Stimulated activated CD8-positive, alpha-beta memory T cell treated with anti-CD3 and anti-CD28 coated beads, Interleukin-2, amount 100 ng/mL, for 48 hours (primary cell): ENCODE measurements at regions not wholly inside any gene's neighbourhood (a gene's known extent, or its start where the extent isn't known, plus 50 kb on each side); places are given as distances from the start of the nearest gene placed in this dataset.
"Not testable (repeated sequence)": the region's sequence is repeated elsewhere in the genome, so short reads cannot be mapped to it uniquely, and the experiment has no call there.

ENCODE experiments used
- DNase-seq, 2 donors: peaks; one replicate each; pipeline ENCODE4 v3.0.0-alpha.2; 2020; ENCODE audit warnings: low read depth in 2 of 2

DNA sequence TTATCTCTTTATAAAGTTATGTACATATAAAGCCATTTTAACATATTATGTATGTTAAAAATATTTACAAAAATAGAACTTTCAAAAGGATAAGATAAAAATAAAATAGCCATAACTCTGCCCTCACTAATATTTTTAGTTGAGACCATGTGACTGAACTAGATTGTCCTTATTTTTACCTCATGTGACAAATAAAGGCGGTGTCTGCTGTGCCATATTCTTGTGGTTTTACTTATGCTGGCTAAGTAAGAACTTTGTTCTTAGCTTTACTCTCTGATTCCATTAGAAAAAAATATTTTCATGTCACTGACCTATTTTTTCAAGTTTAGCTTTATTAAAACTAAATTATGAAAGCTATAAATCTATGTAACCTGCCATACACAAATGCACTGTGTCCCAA is 135.6 kb upstream of the TSC22D1 start:
- DNase-seq, result no peak

DNA sequence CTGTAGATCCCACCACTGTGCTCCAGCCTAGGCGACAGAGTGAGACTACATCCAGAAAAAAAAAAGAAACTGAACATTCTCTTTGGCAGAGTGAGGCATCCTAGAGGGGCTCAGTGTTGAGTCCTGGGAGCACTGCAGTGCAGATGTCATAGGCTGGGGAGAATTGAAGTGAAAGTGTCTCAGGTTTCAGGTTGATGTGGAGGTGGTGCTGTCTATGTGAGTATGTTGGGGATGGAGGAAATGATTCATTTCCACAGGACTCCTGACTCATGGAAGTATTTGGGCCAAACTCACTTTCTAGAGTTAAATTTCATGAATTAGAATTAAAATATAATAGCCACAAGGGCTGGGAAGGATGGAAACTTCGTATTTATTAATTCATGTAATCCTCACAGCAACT is 134.4 kb upstream of the TSC22D1 start:
- DNase-seq, result peak in 1 of 2 donors; percentile 4

DNA sequence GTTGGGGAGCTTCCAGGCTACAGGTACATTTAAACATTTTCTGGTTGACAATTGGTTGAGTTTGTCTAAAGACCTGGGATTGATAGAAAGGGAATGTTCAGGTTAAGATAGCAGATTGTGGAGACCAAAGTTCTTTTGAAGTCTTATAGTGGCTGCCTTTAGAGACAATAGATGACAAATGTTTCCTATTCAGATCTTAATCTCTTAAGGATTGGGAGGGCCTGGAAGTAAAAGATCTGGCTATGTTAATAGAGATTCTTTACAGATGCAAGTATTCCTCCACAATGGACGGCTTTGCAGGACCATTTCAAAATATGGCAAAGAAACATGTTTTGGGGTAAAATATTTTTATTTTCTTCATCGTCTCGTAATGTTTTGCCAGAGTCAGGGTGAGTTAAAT is 128.7 kb upstream of the TSC22D1 start:
- not testable (repeated sequence) for DNase-seq

DNA sequence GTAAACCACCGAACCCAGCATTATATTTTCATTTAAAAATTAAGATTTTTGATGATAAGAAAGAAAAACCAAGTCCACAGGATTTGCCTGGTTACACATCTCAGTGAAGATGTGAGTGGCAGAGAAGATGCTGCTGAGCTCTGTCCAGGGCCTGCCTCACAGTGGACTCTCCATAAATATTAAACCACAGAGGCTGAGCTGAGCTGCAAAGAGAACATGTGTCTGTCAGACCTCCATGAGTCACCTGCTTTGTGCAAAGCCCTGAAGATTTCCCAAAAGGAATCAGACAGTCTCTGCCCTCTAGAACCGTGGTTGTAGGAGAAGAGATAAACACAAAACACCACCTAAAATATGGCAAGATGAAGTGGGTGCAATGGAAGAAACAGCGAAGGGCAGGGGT is 127.2 kb upstream of the TSC22D1 start:
- no peak for DNase-seq

DNA sequence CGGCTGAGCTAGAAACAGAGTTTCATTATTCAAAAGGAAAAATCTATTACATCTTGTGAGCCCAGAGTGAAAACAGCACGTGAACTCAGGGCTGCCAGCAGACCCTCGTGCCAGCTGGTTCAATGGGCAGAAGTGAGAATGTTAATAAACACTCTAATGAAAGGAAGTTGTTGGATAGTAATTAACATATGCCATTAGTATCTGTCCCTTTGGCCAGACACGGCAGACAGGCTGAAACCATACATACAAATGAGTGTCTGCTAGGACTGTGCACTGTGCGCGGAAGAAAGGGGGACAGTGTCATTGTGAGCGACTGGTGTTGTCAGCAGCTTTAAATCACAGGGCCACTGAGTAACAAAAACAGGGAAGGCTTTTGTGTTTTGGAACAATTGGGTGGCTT is 121.9 kb upstream of the TSC22D1 start:
- no peak for DNase-seq

DNA sequence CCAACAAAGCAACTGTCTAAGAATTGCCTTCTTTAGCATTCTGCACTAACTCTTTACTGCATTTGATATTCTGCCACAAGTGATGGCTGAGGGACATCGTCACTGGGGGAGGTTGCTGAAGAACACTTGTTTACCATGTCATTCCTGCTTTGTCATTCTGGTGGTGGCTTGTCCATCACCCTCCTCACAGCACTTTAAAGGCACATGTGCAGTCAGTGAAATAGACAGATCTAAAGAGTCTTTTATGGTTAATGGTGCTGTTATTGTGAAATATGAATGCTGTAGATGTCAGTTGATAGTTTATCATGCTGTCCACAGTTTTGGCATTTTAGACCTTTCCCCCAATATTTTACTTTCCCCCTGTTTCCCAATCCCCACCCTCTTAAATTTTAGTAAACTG is 120.9 kb upstream of the TSC22D1 start:
- DNase-seq, result no peak

DNA sequence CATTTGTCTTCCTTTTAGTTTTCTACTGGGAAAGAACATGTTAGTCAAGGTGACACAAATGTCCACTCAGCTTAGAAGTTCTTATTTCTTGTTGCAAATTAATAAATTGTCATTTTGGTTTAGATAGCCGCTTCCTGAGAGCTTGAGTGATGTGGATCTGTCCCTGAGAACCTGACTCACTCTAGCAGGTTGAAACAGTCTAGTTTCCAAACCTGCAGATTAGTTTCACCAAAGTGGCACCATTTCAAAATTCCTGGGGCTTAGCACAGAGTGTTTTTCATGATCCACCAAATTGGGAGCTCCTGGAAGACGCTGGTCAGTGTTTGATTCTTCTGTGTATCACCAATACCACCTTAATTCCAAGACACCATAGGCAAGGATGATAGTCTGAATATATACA is 119.4 kb upstream of the TSC22D1 start:
- no peak for DNase-seq

DNA sequence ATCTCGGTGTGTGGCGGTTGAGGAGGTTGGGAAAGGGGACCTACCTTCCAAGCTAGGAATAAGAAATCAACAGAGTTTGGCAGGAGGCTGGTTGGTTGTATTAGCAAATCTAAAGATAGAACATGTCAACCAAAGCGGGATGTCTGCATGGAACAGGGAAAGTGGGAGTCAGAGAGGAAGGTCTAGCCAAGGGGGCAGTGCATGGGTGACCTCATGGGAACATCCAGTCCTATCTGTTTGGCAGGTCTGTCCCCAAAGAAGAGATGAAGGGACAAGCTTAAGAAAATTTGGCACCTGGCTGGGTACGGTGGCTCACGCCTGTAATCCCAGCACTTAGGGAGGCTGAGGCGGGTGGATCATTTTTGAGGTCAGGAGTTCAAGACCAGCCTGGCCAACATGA is 118.7 kb upstream of the TSC22D1 start:
- no peak for DNase-seq

DNA sequence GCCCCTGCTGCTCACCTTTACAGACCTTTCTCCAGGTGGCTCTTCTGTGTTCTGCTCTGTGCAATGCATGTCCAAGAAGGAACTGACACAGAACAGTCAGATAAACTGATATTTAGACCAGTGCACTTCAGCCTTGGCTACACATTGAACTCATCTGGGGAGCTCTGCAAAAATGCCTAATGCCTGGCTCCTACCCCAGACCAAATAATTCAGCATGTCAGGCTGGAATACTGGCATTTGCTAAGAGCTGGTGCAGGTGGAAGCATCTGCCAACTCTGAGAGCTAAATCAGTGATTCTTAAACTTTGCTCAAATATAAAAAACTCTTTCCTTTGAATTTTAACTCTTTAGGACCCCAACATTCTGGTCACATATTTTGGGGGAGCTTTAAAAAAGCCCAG is 118.2 kb upstream of the TSC22D1 start:
- DNase-seq, result no peak

DNA sequence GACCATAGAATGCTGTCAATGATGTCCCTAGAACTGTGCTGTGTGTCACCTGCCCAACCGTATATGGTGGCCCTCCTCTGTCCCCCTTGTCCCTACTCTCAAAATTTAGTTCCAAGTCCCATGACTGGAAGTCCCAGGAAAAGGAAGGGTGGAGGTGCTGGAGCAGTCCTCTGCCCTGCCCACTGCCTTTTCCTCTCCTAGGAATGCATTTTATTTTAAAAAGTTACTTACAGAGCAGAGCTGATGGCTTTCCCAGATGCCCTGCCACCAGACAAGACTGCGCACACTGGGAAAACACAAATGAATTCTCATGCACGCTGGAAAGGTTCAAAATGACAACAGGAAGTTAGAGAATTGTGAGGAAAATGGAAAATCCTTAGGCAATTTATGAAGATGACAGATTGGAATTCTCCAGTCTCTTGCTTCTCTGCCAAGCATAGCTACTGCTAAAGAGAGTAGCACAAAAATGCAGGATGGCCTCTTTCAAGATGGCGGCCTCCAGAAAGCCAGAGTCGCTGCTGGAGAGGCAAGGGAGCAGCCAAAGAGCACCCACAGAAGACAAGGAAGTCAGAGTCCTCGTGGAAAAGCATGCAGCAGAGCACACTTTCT is 117.1 kb upstream of the TSC22D1 start:
- no peak for DNase-seq

DNA sequence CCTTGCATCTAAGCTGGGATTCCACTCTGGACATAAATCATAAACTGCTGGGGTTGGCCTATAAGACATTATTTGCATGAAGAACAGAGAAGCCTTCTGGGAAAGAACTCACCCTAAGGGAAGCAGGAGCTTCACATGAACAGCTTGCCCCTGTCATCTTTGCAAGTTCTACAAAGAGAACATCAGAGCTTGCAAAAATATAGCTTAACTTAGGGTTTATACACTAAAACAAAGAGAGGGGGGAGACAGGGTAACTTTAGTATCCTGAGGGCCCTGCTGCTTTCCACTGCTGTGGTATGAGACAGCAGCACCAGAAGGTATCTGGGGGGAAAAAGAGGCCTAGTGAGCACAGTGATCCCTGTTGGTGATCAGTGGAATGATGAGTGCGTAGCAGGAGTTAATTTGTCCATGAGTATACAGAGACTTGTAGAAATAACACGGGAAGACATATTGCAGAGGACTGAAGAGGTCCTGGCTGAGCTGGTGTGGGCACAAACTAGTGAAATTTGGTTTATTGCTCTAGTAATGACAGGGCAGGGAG is 116.1 kb upstream of the TSC22D1 start:
- no peak for DNase-seq

DNA sequence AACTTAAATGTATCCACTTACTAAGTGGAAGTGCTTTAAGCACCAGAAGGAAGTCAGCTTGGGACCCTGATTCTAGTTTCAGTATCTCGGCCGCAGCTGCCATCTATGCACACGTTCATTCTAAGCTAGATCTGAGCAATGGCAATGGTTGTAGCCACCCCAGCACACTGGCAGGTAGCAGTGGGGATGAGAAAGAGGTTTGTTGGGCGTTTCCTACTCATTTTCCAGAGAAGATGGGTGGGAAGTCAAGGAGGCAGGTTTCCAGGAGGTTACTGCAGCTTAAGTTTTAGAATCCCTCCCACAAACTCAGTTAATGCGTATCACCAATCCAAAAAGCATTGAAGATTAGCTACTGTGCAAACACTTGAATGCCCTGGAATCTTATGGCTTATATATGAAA is 114.2 kb upstream of the TSC22D1 start:
- no peak for DNase-seq

DNA sequence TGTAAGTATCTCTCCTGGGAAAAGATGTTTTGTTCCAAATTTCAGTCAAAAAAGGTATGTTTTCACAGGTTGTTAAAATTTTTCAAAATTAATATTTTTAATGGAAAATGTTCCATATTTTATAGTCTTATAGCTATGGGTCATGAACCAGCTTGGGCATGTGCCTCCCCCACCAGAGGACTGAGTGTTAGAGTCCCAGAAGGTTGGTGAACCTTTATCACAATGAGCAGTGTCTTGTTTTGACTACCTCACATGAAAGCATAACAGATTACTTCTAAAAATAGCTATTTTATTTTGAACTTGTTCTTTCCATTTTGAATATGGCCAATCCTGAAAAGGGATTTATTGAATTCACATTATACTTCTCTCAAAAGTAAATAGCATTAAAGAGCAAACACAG is 112.5 kb upstream of the TSC22D1 start:
- no peak for DNase-seq

DNA sequence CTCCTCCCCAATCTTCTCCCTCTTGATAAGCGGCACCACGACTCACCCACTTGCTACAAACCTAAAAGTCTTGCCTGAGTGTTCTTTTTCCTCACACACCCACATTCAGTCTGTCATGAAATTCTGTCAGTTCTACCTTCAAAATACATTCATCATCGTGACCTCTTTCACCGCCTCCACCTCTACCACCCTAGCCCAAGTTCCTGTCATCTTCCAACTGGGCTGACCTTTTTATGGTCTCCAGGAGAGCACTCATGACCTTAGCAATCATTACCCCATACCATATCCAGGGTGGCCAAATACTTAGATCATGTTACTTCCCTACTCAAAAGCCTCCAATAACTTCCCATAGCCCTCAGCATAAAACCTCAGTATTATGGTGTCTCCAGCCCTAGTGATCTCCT is 110.4 kb upstream of the TSC22D1 start:
- DNase-seq, result no peak

DNA sequence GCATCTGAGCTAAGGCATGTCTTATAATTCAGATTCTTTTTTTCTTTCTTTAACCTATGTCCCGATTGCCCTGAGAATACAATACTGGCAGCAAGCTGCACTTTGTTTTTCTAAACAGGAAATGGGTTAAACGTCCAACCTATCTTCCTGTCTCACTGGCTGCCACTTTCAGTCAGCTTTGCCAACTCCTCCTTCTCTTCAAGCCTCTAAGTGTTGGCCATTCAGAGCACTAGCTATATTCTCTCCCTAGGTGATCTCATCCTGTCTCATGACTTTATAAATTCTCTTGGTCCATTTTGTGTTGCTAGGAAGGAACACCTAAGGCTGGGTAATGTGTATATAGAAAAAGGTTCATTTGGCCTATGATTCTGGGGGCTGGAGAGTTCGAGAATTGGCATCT is 109.5 kb upstream of the TSC22D1 start:
- no peak for DNase-seq

DNA sequence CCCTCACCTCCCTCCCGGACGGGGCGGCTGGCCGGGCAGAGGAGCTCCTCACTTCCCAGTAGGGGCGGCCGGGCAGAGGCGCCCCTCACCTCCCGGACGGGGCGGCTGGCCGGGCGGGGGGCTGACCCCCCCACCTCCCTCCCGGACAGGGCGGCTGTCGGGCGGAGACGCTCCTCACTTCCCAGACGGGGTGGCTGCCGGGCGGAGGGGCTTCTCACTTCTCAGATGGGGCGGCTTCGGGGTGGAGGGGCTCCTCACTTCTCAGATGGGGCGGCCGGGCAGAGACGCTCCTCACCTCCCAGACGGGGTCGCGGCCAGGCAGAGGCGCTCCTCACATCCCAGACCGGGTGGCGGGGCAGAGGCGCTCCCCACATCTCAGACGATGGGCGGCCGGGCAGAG is 106.3 kb upstream of the TSC22D1 start:
- DNase-seq, result not testable (repeated sequence)

DNA sequence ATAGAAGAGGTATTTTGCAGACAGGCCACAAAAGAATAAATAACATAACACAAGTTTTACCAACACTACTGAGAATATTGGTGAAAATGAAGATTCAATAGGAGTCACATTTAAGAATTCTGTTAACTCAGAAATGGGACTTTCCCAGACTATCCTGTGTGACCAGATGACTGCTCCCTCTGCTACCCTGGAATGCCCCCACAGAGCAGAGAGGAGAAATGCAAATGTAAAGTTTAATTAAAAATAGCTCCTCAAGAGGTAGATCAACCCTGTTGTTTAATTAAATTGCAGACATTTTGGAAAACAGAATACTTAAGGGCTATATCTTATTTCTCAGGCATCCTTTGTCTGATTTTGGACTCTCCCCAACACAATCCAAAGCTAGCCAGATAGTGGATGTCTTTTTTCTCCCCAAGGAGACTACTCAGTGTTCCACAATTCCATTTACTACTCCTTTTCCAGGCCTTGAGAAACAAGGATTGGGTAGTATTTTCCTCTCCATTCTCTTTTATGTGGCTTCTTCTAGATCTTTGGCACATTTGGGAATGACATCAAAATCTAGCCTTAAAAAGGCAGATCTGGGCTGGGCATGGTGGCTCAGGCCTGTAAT is 104.7 kb upstream of the TSC22D1 start:
- no peak for DNase-seq

DNA sequence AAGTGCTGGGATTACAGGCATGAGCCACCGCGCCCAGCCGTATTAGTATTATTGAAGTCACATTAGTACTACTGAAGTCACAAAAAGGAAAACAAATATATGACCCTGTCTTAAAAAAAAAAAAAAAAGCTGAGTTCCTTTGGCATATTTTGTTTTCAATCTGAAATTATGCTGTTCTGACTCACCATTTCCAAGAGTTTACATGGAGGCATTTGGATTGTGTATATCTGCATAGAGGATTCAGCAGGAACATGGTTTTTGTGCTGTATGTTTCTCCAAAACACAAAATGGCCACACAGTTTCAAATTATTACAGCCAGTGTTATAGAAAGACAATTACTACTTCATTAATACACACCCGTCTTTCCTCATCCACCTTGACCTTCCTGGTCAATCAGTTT is 103.5 kb upstream of the TSC22D1 start:
- no peak for DNase-seq

DNA sequence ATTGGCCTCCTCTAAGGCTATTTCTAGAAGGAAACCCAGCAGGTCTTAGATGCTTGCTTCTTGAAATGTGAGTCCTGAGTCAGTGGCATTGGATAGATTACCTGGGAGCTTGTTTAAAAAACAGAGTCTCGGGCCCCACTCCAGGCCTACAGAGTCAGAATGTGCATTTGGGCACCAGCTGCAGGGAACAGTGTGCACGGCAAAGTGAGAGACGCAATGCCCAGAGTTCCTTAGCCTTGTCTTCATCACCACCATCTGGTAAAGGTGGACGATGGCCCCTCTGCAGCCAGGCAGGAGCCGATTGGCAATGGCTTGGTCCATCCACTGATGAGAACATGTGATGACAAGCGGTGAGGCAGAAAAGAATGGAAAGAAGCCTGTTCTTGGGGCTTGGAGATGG is 102.1 kb upstream of the TSC22D1 start:
- DNase-seq, result no peak

DNA sequence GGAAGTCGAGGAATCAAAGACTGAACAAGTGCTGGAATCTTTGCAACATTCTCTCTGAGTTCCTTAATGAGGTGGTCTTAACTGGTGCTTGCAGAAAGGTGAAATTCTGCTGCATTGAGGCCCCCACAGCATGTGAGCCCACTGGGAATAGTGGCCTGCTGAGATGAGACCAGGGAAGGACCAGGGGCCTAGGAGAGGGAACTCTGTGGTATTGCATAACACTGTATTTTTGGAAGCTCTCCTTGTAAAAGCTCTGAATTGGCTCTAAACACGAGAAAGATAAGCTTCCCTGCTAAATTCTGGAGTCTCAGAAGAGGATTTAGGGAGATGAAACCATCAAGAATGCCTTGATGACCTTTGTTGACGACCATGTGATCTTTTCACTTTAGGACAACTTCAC is 100.4 kb upstream of the TSC22D1 start:
- DNase-seq, result no peak

DNA sequence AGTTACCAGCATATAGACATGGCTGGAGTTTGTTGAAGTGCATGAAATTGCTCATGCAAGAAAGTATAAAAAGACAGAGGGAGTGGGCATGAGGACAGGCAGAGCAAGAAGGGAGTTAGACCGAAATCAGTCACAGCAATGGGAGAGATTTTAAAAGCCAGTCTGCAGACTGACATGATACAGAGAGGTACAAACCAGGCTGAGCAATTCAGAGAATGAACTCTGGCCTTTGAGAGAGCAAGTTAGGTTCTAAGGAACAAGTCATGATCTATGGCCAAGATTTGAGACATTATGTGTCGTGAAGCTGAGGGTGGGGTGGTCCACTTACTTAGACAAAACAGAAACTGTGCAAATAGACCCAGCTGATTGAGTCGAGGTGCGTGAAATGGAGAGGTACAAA is 93.4 kb upstream of the TSC22D1 start:
- DNase-seq, result no peak

DNA sequence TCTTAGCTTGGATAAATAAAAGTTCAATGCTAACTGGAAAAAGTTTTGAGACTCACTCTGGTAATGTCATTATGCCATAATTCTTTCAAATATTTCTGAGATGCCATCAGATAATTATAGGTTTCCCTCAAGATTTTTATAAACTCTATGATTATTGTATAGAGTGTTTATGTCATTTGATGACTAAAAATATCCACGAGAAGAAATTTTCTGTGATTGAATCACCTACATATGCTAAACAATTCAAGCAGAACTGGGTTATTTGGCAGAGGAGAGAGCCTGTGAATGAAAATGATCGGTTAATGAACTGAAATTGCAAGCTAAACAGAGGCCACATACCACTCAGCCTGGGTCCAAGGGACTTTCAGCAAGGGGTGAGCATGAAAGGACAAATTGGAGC is 92.6 kb upstream of the TSC22D1 start:
- no peak for DNase-seq

DNA sequence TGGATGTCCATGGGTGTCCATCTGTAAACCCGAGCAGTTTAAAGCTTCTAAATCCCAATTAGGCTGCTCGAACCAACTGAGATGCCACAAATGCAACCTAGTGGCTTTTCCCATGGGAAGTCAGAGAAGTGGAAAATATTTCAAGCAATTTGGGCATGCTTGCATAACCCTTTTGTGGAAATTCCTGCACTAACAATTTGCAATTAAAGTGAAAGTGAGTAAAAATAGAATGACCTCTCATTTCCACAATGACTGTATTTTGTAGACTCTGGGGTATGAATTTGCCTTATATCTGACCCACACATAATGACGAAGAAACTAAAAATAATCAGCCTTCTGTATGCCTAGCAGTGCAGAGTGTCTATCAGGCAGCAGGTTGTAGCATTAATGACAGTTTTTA is 91.8 kb upstream of the TSC22D1 start:
- no peak for DNase-seq

DNA sequence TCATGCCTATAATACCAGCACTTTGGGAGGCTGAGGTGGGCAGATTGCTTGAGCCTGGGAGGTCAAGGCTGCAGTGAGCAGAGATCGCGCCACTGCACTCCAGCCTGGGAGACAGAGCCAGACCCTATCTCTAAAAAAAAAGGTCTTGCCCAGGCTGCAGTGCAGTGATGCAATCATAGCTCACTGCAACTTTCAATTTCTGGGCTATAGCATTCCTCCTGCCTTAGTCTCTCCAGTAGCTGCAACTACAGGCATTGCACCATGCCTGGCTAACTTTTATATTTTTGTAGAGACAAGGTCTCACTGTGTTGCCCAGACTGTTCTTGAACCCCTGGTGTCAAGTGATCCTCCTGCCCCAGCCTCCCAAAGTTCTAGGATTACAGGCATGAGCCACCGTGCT is 90.4 kb upstream of the TSC22D1 start:
- DNase-seq, result not testable (repeated sequence)
